ENCODE measurements at regions not wholly inside any gene's neighbourhood (a gene's known extent, or its start where the extent isn't known, plus 50 kb on each side); places are given as distances from the start of the nearest gene placed in this dataset.

DNA sequence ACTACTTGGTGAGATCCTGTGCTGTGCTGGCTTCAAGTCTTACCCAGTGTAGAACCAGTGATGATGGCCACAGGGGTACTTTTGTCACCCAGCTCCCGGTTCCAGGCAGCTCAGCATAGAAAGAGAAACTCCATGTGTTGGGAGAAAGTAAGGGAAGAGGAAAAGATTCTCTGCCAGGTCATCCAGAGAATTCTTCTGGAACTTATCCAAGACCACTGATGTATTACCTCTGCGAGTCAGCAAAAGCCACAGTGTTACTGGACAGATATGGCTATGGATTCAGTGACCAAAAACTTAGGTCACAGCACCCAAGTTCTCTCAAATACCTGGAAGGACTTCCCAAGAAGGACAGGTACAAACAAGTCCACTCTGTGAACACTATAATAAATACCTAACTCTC, 399.5 kb upstream of the MIR17HG start:
- no peak for DNase-seq

DNA sequence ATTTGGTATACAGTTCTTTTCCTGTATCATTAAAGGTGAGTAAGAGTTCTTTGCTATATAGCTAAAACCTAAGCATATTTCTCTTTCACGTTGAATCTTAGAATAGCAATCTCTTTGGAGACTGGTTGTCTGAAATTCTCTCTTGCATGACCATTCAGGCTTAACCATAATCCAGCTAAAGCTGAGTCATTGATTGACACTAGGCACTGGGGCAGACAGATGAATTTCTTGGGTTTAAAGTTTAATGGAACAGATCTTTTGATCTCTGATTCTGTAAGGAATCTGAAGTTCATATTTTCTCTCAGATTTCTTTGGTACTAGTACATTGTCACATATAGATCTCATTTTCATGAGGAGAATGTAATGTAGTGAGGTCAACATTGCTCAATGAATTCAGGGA, 397.3 kb upstream of the MIR17HG start:
- no peak for DNase-seq

DNA sequence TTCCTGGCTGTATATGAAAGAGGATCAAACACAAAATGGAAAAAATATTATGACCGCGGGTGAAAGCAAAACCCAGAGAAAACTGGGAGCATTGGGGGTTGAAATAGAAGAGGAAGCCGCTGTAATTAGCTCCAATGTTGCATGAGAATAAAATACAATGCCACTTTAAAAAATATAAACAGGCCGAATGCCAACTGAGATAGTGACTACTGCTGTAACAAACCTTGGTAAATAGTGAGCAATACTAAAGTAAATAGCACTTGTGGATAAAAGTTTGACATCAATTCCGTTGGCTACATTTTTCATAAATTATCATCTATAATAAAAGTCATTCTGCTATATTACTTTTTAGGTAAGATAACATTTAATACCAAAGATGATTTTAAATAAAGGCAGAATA, 395.8 kb upstream of the MIR17HG start:
- DNase-seq = no peak

DNA sequence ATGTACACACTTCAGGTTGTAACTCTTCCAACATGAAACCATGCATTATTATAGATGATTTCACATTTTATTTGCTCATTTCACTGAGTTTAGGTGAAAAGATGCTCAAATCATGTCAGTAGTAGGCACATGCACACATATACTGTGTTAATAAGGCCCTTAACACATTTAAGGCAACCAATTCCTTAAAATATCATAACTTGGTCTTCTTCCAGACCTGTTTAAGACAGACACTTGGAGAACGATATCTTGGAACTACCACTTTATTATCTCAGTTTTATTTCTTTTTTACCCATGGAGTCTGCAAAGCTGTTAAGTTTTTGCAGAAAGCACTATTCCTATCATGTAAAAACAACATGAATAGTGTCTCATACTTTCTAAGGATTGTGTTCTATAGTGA, 395.2 kb upstream of the MIR17HG start:
- no peak for DNase-seq

DNA sequence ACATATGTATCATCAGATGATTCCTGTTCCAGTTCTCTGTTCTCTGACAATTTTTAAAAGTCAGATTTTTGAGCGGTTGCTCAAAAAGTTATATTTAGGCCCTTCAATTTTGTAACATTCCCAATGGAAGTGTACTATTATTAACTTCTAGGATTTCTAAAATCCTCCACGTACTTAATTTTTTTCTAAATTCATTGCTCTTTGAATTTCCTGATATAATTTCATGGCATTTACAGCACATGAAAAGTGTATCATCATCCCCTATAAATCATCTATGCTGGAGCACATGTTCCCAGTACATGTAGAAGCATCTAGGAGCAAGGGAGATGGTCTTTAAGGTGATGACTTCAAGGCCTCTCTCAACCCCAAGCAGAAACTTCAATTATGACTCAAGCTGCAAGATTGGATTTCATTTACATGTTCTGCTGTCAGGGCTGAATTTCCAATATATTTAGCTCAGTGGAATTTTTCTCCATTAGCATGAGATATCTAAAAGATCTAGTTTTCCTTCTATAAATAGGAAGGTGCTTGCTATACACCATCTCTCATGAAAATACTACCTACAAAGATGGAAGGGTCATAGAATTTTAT, 392.8 kb upstream of the MIR17HG start:
- DNase-seq = no peak

DNA sequence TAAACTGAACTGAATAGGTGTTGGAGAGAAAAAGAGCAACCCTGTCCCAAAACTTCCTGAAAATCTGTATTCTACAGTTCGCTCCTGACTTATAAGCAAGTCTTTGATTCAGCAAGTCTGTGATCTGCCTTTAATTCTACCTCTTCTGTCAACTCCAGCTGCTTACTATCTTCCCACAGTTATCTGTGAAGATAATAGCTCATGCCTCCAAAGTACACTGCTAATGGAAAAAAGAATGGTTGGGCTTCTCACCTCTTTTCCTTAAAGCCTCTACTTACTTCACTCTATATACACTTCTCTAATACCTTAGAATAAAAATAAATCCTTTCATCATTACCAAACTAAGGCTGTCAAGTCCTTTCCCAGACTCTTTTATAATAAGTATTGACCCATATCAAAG, 391.5 kb upstream of the MIR17HG start:
- no peak for DNase-seq

DNA sequence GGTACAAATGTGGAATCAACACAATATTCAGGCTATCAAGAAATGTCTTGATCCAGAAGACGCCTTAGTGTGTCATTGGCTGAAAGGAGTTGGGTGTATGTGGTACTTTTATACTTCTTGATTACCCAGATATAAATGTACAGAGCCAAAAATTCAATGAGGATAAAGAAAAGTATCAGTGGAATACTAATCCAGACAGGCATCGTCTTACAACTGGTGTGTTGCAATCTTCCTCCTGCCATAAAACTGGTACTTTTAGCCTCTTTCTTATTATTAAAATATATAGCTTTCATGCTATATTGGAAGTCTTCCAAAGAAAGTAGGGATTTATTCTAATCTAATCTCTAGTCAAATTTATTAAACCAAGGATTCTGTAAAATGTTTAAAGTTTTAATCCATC, 388.6 kb upstream of the MIR17HG start:
- DNase-seq = no peak

DNA sequence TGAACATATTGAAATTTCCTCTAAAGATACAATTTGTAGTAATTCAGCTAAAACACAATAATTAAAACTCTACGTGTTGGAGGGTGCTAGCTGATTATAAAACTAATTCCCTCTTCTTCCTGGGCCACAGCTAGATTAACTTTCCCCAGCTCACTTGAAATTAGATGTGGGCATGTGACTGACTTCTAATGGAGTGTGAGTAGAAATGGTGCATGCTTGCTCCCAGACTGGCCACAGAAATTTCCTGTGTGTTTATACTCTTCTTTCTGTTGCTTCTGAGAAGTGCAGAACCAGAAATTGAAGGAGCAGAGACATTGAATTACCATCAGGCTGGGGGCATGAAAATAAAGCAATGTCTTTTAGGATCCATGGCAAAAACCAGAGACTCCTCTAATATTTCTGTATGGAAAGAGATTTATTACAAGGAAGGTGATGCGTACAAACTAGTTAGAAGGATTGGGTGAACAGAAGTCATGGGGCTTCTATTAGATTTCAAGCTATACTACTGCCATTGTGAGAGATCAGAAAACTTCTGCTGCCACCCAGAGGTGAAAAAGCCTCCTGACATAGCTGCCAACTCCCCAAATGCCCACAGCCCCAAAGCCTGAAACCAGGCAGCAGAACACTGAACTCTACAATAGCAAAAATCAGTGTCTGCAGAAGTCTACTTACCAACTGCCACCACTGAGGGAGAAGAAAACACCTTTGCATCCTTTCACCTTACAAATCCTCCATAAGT, 379.2 kb upstream of the MIR17HG start:
- no peak for DNase-seq

DNA sequence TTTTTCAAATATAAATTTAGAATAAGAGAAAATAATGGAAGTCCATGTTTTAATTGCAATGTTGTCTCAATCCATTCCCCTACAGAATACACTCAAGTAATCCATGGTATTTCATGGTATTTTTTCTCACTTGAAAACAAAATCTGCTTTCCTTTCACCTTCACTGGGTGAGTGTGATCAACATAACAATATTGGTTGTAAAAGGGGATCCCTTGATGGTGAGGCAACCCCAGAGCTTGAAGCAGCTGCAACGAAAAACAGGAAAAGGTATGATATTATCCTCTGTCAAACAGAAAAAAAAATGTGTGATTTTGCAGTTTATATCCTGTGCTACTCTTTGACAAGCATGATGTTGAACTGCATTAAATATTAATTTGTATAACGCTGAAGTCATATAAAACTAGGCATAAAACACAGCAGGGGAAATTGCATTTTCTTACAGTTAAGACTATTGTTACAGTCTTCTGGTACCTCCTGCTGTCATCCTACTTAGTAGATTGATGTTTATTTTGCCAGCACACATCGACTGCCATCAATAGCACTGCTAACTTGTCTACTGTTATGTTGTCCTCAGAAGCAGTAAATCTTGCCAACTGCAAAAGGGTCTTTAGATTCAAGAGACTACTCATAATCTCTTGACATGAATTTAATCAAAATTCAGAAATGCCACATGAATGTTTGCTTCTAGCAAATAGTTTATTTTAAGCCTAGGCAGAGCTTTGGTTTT, 373.1 kb upstream of the MIR17HG start:
- no peak for DNase-seq

DNA sequence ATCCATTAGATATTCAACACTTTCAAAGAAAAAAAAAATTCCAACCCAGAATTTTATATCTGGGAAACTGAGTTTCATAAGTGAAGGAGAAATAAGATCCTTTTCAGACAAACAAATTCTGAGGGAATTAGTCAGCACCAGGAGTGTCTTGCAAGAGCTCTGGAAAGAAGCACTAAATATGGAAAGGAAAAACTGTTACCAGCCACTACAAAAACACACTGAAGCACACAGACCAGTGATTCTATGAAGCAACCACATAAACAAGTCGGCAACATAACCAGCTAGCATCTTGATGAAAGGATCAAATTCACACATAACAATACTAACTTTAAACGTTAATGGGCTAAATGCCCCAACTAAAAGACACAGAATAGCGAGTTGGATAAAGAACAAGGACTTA, 368.4 kb upstream of the MIR17HG start:
- no peak for DNase-seq

DNA sequence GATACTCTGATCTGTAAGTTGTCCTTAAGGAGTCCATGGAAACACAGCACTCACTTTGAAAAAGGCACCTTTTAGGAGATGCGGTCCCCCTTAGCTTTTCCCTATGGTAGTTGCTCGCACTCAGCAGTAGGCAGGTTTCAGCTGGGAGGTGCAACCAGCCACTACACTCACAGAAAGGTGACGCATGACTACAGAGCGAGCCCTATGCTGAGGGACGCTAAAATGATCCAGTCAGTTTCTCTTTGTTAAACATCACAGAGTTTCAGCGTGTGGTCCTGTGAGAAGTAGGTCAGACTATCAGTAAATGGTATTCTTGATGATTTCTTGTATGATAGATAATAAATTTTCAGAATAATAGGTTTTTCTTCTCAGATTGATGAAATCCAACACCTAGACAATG, 362.7 kb upstream of the MIR17HG start:
- no peak for DNase-seq

DNA sequence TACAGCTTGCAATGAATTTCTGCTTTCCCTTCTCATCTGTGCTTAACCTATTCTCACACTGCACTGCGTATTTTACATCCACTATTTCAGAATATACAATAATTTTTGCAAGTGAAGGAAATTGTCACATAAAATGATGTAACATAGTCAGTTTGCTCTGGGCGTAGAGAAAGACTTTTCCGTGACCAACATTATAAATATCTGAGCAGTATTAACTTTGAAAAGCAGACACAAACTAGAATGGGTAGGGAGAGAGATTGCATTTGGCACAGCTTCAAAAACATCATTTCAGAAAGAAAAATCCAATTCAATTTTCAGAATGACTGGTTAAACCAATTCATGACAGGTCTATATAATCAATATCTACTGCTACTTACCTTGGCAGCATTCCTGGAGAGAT, 352.5 kb upstream of the MIR17HG start:
- no peak for DNase-seq

DNA sequence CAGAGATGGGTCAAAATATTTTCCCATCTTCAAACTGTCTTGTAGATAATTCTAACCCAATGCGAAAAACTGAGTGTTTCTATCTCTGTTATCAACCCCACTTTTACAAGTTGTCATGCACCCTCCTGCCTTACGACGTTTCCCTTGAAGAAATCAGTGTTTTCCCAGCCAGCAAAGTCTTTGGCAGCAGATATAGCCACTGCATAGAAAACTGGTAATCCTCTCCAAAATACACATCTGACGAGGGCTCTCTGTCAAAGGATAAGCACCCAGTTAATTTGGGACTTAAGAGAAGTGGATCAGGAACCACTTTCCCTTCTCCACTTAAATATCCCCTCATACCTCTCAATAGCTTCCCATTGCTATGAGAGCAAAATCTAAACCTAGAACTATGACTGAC, 351.9 kb upstream of the MIR17HG start:
- DNase-seq = no peak

DNA sequence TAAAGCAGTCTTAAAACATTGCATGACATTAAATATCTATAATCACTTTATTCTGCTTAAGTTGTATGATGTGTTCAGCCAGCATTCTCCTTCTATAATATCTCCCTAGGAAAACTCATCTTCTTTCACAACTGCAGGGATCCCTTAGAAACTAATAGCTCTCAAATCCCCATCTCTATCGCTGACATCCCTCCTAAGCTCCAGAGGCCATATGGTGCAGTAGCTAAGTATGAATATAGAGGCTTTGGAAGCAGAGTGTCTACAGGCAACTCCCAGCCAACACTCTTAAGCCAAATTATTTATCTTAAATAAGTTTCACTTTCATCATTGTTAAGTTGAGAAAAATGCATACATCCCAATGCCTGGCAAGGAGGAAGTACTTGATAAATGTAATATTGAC, 349.5 kb upstream of the MIR17HG start:
- no peak for DNase-seq

DNA sequence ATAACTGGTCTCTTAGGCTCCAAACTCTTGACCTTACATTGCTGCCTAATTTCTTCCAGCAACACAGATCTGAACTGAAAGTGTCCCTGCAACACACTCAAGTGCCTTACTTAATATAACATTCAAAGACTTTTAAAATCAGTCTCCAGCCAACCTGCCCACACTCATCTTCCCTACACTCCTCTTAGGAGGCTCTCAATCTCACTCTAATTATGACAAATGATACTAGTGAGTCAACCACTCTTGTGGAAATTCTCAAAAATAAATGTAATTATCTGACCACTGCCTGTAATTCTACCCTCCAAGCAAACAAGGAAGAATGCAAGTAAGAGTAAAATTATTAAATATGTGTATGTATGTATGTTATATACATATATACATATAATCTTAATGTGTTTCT, 348.1 kb upstream of the MIR17HG start:
- DNase-seq = no peak

DNA sequence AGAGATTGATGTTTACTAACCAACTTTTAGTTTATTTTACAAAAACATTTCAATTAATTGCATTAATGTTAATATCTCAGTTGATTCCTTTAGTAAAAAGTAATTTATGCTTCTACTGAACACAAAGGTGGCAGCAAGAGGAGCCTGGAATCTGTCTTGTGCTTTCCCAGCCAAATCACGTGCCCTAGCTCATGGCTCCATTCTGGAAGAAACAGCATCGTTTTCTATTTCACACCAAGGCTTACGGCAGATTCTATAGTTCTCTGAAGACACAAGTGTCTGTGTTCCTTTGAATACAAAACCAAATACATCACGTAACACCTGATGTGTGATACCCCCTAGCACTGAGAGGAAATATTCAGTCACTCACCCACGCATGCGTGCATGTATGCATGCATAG, 346.1 kb upstream of the MIR17HG start:
- DNase-seq = no peak

DNA sequence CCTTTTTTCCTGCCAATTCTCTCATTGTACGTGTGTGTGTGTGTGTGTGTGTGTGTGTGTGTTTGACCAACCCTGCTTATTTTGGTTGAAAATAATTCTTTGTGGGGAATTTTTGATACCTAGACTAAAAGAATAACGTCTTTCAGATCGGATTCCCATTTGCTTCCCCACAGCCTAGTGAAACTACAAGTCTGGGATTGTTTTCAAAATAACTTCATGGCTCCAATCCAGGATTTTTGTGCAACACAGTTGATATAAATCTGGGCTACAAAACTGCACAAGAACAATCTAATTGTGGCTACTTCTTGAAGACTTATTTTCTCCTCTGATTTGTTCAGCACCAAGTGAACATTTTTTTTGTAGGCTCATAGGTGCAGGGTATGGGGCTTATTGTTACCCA, 332.8 kb upstream of the MIR17HG start:
- DNase-seq = no peak

DNA sequence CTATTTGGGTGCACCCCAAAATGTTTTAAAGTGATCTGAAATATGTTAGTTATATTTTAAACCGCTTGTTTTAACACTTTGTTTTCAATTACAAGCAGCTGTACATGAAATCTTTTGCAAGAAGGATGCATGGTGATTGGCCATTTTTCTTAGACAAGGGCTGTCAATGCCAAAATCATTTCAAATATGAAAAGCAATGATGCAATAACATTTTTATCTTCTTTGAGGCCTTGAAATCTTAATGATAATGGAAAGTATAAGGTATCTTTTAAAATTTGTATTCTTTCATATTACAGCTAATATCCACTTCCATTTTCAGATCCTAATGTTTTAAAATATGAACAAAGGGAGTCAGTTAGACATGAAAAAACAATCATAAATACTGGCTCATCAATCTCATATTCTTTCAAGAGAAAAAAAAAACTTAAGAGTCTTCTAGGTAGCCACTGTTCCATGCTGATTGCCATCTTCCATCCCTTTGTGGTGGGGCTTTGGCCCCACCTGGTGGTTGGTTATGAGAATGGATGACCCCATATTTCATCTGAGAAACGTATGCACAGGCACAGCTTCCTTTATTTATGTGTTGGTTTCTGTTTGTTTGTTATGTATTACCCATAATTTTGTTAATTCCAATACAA, 330.3 kb upstream of the MIR17HG start:
- no peak for DNase-seq

DNA sequence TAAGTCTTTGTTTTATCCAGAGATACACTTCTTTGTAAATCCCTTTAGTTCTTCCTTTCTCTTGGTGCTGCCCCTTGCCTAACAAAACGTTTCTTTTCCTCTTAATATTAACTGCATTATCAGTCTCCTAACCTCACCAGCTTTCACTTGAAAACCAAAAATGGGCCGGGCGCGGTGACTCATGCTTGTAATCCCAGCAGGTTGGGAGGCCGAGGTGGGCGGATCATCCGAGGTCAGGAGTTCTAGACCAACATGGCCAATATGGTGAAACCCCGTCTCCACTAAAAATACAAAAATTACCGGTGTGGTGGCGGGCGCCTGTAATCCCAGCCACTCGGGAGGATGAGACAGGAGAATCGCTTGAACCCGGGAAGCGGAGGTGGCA, 329.8 kb upstream of the MIR17HG start:
- DNase-seq = no peak

DNA sequence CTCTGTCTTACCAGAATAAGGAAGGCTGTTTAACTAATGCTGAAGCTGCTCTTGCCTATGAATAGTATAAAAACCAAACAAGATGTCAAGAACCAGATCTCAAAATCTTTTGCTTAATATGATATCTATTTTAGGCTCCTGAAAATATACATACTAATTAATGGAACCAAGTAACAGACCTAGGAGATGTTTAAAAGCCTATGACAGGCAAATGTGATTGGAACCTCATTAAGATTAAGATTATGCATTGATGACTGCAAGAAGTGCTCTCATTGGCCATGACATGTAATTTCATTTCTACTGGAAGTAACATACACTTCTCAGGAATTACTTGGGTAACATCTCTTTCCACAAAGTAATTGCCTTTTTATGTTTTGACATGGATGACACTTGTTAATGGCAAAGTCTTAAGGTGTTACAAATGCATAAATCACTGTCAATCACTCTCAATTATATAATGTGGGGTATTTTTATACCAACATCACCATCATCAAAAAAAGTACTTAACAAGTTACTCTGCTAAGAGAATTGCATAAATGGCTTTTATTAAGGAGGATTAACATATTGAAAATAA, 326.9 kb upstream of the MIR17HG start:
- DNase-seq = no peak

DNA sequence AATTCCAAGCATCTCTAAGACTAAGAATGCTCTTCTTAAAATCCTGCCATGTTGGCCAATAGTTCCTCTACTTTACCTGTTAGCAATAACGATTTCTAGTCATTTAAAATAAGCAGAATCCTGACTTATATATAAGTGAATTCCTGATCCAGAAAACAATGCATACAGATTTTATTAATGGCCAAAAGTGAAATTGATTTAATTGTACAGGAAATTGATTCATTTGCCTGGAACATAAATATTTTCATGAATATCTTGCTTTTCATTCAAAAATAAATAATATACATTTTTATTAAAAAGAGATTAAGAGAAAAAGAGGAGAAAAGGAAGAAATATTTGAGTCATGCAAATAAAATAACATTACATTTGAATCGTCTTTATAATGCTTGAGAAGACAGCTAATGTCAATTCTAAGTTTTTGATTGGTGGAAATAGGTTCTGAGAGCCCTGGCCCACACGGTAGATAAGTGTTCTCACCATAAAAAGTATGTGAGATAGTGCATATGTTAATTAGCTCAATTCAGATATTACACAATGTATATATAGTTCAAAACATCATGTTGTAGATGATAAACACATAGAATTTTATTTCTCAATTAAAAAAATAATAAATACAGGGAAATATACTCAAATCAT, 323.2 kb upstream of the MIR17HG start:
- DNase-seq = no peak

DNA sequence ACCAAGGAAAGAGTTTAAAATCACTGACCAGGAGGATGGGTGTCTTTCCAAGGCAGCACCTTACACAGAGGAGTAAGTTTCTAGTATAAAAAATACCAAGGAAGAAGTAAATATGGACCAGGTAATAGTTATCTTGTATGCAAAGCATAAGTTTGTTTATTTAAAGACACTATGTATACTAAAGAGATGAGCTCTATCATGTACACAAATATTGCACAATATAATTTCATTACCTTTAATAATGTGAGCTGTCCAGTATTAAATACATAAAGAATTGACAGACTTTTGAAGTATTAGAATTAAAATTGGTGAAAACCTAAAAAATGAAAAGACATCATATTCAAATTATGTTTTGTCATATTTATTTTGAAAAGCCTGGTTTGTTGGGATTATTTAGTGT, 322.0 kb upstream of the MIR17HG start:
- no peak for DNase-seq

DNA sequence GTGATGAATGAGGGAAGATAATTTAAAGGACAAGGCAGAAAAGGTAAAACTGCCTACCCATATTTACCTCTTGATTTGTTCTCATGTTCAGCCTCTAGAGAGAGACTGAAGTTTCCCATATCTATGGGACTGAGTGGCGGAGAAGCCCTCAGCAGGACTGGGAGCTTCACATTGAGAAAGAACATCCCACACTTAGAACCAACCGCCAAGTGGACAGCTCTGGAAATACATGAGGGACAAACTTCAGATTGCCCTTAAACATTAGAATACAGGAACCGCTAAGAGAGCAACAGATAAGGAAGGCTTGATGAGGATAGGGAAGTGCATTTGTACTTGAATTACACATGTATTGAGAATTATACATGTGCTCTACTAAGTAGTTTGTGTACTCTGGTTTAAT, 316.0 kb upstream of the MIR17HG start:
- DNase-seq = no peak
